H9 (cell line): ENCODE measurements at regions not wholly inside any gene's neighbourhood (a gene's known extent, or its start where the extent isn't known, plus 50 kb on each side); places are given as distances from the start of the nearest gene placed in this dataset.

Source experiments
- DNase-seq: peaks from one replicate; pipeline ENCODE4 v3.0.0-alpha.2; 2017
- H2AFZ ChIP-seq: one replicate; pipeline ENCODE4 v1.6.1; 2013; ENCODE audit warnings: mild to moderate bottlenecking, low read length, control low read depth, moderate library complexity
- H2AK5ac ChIP-seq: 2 replicates; pipeline ENCODE4 v1.6.1; 2013; ENCODE audit warnings: low read length, control low read depth, mixed read lengths; ENCODE audit not compliant: insufficient read length
- H2BK120ac ChIP-seq: one replicate; pipeline ENCODE4 v1.6.1; 2013; ENCODE audit warnings: low read depth, mild to moderate bottlenecking, low read length, control low read depth, inconsistent platforms; ENCODE audit not compliant: poor library complexity, severe bottlenecking
- H2BK12ac ChIP-seq: 2 replicates; pipeline ENCODE4 v1.6.1; 2013; ENCODE audit warnings: low read length, control low read depth, mixed read lengths, low read depth; ENCODE audit not compliant: insufficient read length
- H2BK15ac ChIP-seq: 2 replicates; pipeline ENCODE4 v1.6.1; 2013; ENCODE audit warnings: low read depth, low read length, control low read depth
- H2BK20ac ChIP-seq: one replicate; pipeline ENCODE4 v1.6.1; 2013; ENCODE audit warnings: low read depth, mild to moderate bottlenecking, low read length, control low read depth, inconsistent platforms; ENCODE audit not compliant: poor library complexity, severe bottlenecking
- H2BK5ac ChIP-seq: 2 replicates; pipeline ENCODE4 v1.6.1; 2013; ENCODE audit warnings: low read length, control low read depth, mixed read lengths; ENCODE audit not compliant: insufficient read length
- H3K14ac ChIP-seq: 2 replicates; pipeline ENCODE4 v1.6.1; 2013; ENCODE audit warnings: low read length, control low read depth; ENCODE audit not compliant: insufficient read depth
- H3K18ac ChIP-seq: 2 replicates; pipeline ENCODE4 v1.6.1; 2013; ENCODE audit warnings: low read depth, mild to moderate bottlenecking, mixed read lengths, low read length, control low read depth; ENCODE audit not compliant: insufficient read length
- H3K23ac ChIP-seq: 2 replicates; pipeline ENCODE4 v1.6.1; 2013; ENCODE audit warnings: low read length, control low read depth, mixed read lengths, low read depth; ENCODE audit not compliant: insufficient read length
- H3K23me2 ChIP-seq: 2 replicates; pipeline ENCODE4 v1.6.1; 2013; ENCODE audit warnings: low read depth, mild to moderate bottlenecking, mixed read lengths, low read length, control low read depth; ENCODE audit not compliant: insufficient read length, poor library complexity, severe bottlenecking
- H3K27ac ChIP-seq: 2 replicates; pipeline ENCODE4 v1.5.1; 2013; ENCODE audit warnings: low read length, control low read depth, mixed read lengths, low read depth; ENCODE audit not compliant: insufficient read length
- H3K27me3 ChIP-seq: 2 replicates; pipeline ENCODE4 v1.6.1; 2013; ENCODE audit warnings: low read length, control low read depth, inconsistent platforms; ENCODE audit not compliant: insufficient read depth
- H3K4ac ChIP-seq: 2 replicates; pipeline ENCODE4 v1.6.1; 2013; ENCODE audit warnings: low read depth, mild to moderate bottlenecking, control low read depth, inconsistent platforms, low read length, moderate library complexity
- H3K4me1 ChIP-seq: 2 replicates; pipeline ENCODE4 v1.6.1; 2013; ENCODE audit warnings: low read length, control low read depth, inconsistent platforms; ENCODE audit not compliant: insufficient read depth
- H3K4me2 ChIP-seq: 2 replicates; pipeline ENCODE4 v1.6.1; 2013; ENCODE audit warnings: low read length, control low read depth, mixed read lengths; ENCODE audit not compliant: insufficient read length, insufficient read depth
- H3K56ac ChIP-seq: 2 replicates; pipeline ENCODE4 v1.6.1; 2013; ENCODE audit warnings: low read depth, mild to moderate bottlenecking, mixed read lengths, low read length, control low read depth; ENCODE audit not compliant: insufficient read length
- H3K79me1 ChIP-seq: 2 replicates; pipeline ENCODE4 v1.6.1; 2013; ENCODE audit warnings: low read depth, mild to moderate bottlenecking, moderate library complexity, low read length, control low read depth, inconsistent platforms; ENCODE audit not compliant: insufficient read depth, poor library complexity, severe bottlenecking
- H3K79me2 ChIP-seq: 2 replicates; pipeline ENCODE4 v1.6.1; 2013; ENCODE audit warnings: low read length, control low read depth, inconsistent platforms; ENCODE audit not compliant: insufficient read depth
- H3K9ac ChIP-seq: 2 replicates; pipeline ENCODE4 v1.6.1; 2013; ENCODE audit warnings: low read length, control low read depth, mixed read lengths; ENCODE audit not compliant: insufficient read length; ENCODE audit errors: extremely low read depth
- H3K9me3 ChIP-seq: one replicate; pipeline ENCODE4 v1.6.1; 2013; ENCODE audit warnings: low read depth, low read length, inconsistent platforms; ENCODE audit not compliant: control insufficient read depth
- H3T11ph ChIP-seq: one replicate; pipeline ENCODE4 v1.6.1; 2013; ENCODE audit warnings: mild to moderate bottlenecking, low read length, control low read depth, inconsistent platforms
- H4K20me1 ChIP-seq: one replicate; pipeline ENCODE4 v1.6.1; 2013; ENCODE audit not compliant: control insufficient read depth, insufficient read length, insufficient read depth
- H4K5ac ChIP-seq: 2 replicates; pipeline ENCODE4 v1.6.1; 2013; ENCODE audit warnings: low read depth, mild to moderate bottlenecking, mixed read lengths, low read length, control low read depth; ENCODE audit not compliant: insufficient read length
- H4K8ac ChIP-seq: replicated peaks from 2 replicates; pipeline ENCODE4 v1.6.1; 2013; ENCODE audit warnings: low read length, control low read depth, mixed read lengths, low read depth; ENCODE audit not compliant: insufficient read length
- H4K91ac ChIP-seq: 2 replicates; pipeline ENCODE4 v1.6.1; 2013; ENCODE audit warnings: low read depth, mild to moderate bottlenecking, moderate library complexity, mixed read lengths, low read length, control low read depth; ENCODE audit not compliant: insufficient read length
- H3K27ac Mint-ChIP-seq, 3 experiments: 2 replicates in 2 of 3; 3 replicates in 1 of 3; pipeline ENCODE4 v1.8.0; 2020 to 2021; ENCODE audit warnings: mixed read lengths in 3 of 3, mild to moderate bottlenecking in 1 of 3, moderate library complexity in 1 of 3
- H3K27me3 Mint-ChIP-seq: 2 replicates; pipeline ENCODE4 v1.8.0; 2021; ENCODE audit warnings: low read depth, mild to moderate bottlenecking, moderate library complexity, mixed read lengths
- H3K36me3 Mint-ChIP-seq, 3 experiments: 2 replicates in 2 of 3; 3 replicates in 1 of 3; pipeline ENCODE4 v1.8.0; 2020 to 2021; ENCODE audit warnings: low read depth in 3 of 3, mixed read lengths in 3 of 3; ENCODE audit not compliant: insufficient read depth in 1 of 3
- H3K4me1 Mint-ChIP-seq, 2 experiments: 2 replicates each; pipeline ENCODE4 v1.8.0; 2020; ENCODE audit warnings: mixed read lengths in 2 of 2
- H3K4me3 Mint-ChIP-seq, 2 experiments: 2 replicates in 1 of 2; 3 replicates in 1 of 2; pipeline ENCODE4 v1.8.0; 2020 to 2021; ENCODE audit warnings: mild to moderate bottlenecking in 2 of 2, mixed read lengths in 2 of 2, moderate library complexity in 1 of 2
- H3K9me3 Mint-ChIP-seq, 2 experiments: 2 replicates in 1 of 2; 3 replicates in 1 of 2; pipeline ENCODE4 v1.8.0; 2020; ENCODE audit warnings: mild to moderate bottlenecking in 2 of 2, mixed read lengths in 2 of 2, moderate library complexity in 1 of 2
- WGBS: extraction: QIAGEN DNeasy Blood & Tissue Kit; methylation state at CpG from one replicate; pipeline ENCODE4 v1.1.7; 2013; ENCODE audit warnings: missing lambda C conversion rate, low lambda C conversion rate, mixed read lengths; ENCODE audit not compliant: insufficient read length; ENCODE audit errors: extremely low coverage; 5-methylcytosine and 5-hydroxymethylcytosine counted together
- TF ChIP-seq, protein P1 (sequence below): fragments of 200-600 bp; sonication (generic); conservative IDR thresholded peaks from 3 replicates; pipeline ENCODE4 v1.8.0; 2021; ENCODE audit warnings: antibody characterized with exemption, mild to moderate bottlenecking

GRCh38 chr7:114784746-114785145 lies 137.1 kb upstream of the MDFIC start:
- DNase-seq: no peak
- H3K18ac ChIP-seq: no peak overlapping the region
- TF ChIP-seq, protein P1, sequence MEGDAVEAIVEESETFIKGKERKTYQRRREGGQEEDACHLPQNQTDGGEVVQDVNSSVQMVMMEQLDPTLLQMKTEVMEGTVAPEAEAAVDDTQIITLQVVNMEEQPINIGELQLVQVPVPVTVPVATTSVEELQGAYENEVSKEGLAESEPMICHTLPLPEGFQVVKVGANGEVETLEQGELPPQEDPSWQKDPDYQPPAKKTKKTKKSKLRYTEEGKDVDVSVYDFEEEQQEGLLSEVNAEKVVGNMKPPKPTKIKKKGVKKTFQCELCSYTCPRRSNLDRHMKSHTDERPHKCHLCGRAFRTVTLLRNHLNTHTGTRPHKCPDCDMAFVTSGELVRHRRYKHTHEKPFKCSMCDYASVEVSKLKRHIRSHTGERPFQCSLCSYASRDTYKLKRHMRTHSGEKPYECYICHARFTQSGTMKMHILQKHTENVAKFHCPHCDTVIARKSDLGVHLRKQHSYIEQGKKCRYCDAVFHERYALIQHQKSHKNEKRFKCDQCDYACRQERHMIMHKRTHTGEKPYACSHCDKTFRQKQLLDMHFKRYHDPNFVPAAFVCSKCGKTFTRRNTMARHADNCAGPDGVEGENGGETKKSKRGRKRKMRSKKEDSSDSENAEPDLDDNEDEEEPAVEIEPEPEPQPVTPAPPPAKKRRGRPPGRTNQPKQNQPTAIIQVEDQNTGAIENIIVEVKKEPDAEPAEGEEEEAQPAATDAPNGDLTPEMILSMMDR: no peak
- H3K79me1 ChIP-seq: no peaks in the 10 kb centered on the region
- H3K4me1 Mint-ChIP-seq: peaks cover 0 to 2% of the 10 kb centered on the region in 2 experiments; a peak in 2 of 4 replicates
- no peak overlapping the region for H2BK5ac ChIP-seq
- no peak overlapping the region for H4K8ac ChIP-seq
- no peaks in the 10 kb centered on the region for H3K27me3 Mint-ChIP-seq
- no peak overlapping the region for H3K14ac ChIP-seq
- H4K20me1 ChIP-seq: no peaks in the 10 kb centered on the region
- H3K4ac ChIP-seq: no peak overlapping the region
- H3K27ac ChIP-seq: no peak overlapping the region
- no peaks in the 10 kb centered on the region for H3K36me3 Mint-ChIP-seq
- H2BK20ac ChIP-seq: no peak overlapping the region
- H3K56ac ChIP-seq: no peak overlapping the region
- no peak overlapping the region for H2BK120ac ChIP-seq
- H4K5ac ChIP-seq: no peak overlapping the region
- H3K27ac Mint-ChIP-seq: no peak overlapping the region
- H3K23ac ChIP-seq: no peak overlapping the region
- no CpG with 5 or more reads among the region's 1 CpG for WGBS
- H4K91ac ChIP-seq: no peak overlapping the region
- no peaks in the 10 kb centered on the region for H3K27me3 ChIP-seq
- H2BK12ac ChIP-seq: no peak overlapping the region
- no peaks in the 10 kb centered on the region for H3K79me2 ChIP-seq
- H3K9me3 ChIP-seq: no peaks in the 10 kb centered on the region
- no peak overlapping the region for H3K4me3 Mint-ChIP-seq
- H3K4me2 ChIP-seq: no peak overlapping the region
- H3K9ac ChIP-seq: no peak overlapping the region
- H2AK5ac ChIP-seq: no peak overlapping the region
- H2BK15ac ChIP-seq: no peak overlapping the region
- no peak overlapping the region for H2AFZ ChIP-seq
- no peaks in the 10 kb centered on the region for H3K23me2 ChIP-seq
- H3K9me3 Mint-ChIP-seq: no peaks in the 10 kb centered on the region
- H3K4me1 ChIP-seq: no peaks in the 10 kb centered on the region
- H3T11ph ChIP-seq: no peak overlapping the region
